C1 segment of cervical spinal cord (tissue), 14 donors: ENCODE measurements at regions not wholly inside any gene's neighbourhood (a gene's known extent, or its start where the extent isn't known, plus 50 kb on each side); places are given as distances from the start of the nearest gene placed in this dataset.

Experiments
- DNase-seq, 14 donors: peaks; one replicate each; lab custom pipeline; 2025; lab: John Stamatoyannopoulos, UW

- no peak for DNase-seq
Observed at GRCh38 chr19:33947265-33947964, 150.7 kb downstream of the KCTD15 start.

GRCh38 chr19:33948651-33949335, 152.1 kb downstream of the KCTD15 start:
- DNase-seq, result no peak

- DNase-seq, result no peak
Observed at GRCh38 chr19:33950091-33950750, 153.6 kb downstream of the KCTD15 start.

- no peak for DNase-seq
Observed at GRCh38 chr19:33953023-33953422, 156.4 kb downstream of the KCTD15 start.

GRCh38 chr19:33953592-33953991, 156.9 kb downstream of the KCTD15 start:
- no peak for DNase-seq

- DNase-seq, result no peak
Observed at GRCh38 chr19:33954686-33955085, 158.0 kb downstream of the KCTD15 start.

GRCh38 chr19:33956941-33957340, 160.3 kb downstream of the KCTD15 start:
- no peak for DNase-seq

GRCh38 chr19:33957804-33958203, 161.1 kb downstream of the KCTD15 start:
- DNase-seq, result no peak

GRCh38 chr19:33960566-33960965, 163.9 kb downstream of the KCTD15 start:
- DNase-seq, result no peak

- DNase-seq, result no peak
Observed at GRCh38 chr19:33962161-33962560, 165.5 kb downstream of the KCTD15 start.

- DNase-seq, result no peak
Observed at GRCh38 chr19:33963514-33963913, 166.8 kb downstream of the KCTD15 start.

GRCh38 chr19:33971073-33971472, 174.4 kb downstream of the KCTD15 start:
- no peak for DNase-seq

GRCh38 chr19:33977756-33978685, 181.4 kb downstream of the KCTD15 start:
- DNase-seq, result no peak

- DNase-seq, result no peak
Observed at GRCh38 chr19:33982706-33983105, 186.0 kb downstream of the KCTD15 start.

GRCh38 chr19:33988601-33989000, 183.7 kb upstream of the LSM14A start:
- no peak for DNase-seq

- no peak for DNase-seq
Observed at GRCh38 chr19:33997690-33998089, 174.6 kb upstream of the LSM14A start.

GRCh38 chr19:33998302-33998701, 174.0 kb upstream of the LSM14A start:
- DNase-seq, result no peak

GRCh38 chr19:33998739-33999345, 173.5 kb upstream of the LSM14A start:
- no peak for DNase-seq

- DNase-seq, result no peak
Observed at GRCh38 chr19:34017024-34017423, 155.3 kb upstream of the LSM14A start.

GRCh38 chr19:34017601-34018000, 154.7 kb upstream of the LSM14A start:
- no peak for DNase-seq

GRCh38 chr19:34018546-34018945, 153.8 kb upstream of the LSM14A start:
- no peak for DNase-seq
